ENCODE measurements at regions not wholly inside any gene's neighbourhood (a gene's known extent, or its start where the extent isn't known, plus 50 kb on each side); places are given as distances from the start of the nearest gene placed in this dataset.

DNA sequence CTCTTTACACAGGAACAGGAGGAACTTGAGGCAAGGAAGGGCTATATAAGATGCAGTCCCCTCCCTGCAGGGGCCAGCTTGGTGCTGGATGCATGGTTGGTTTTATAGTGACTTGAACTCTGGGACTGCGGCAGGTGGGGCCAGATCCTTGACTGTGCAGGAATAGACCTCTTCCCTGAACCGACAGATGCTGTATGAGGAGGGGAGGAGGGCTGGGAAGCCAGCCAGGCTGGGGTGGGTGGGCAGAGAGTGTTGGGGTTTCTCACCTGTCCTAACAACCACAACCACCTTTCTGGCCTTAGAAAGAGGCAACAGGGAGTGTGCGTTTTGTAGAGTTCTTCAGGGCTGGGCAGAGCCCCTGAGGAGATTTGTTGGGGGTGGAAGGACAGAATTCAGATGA is 798.1 kb downstream of the KCNJ18 start:
- Histone ChIP-seq H3K36me3 (no peaks in the 10 kb centered on the region), H3K4me3 (no peak overlapping the region), H3K4me1 (no peaks in the 10 kb centered on the region), H3K9me3 (peaks cover 0 to 15% of the 10 kb centered on the region in 2 donors), H3K27ac (no peak overlapping the region), H3K27me3 (no peaks in the 10 kb centered on the region)
- no peak for DNase-seq (ENCODE audit: low spot score)
- TF ChIP-seq, protein P1, sequence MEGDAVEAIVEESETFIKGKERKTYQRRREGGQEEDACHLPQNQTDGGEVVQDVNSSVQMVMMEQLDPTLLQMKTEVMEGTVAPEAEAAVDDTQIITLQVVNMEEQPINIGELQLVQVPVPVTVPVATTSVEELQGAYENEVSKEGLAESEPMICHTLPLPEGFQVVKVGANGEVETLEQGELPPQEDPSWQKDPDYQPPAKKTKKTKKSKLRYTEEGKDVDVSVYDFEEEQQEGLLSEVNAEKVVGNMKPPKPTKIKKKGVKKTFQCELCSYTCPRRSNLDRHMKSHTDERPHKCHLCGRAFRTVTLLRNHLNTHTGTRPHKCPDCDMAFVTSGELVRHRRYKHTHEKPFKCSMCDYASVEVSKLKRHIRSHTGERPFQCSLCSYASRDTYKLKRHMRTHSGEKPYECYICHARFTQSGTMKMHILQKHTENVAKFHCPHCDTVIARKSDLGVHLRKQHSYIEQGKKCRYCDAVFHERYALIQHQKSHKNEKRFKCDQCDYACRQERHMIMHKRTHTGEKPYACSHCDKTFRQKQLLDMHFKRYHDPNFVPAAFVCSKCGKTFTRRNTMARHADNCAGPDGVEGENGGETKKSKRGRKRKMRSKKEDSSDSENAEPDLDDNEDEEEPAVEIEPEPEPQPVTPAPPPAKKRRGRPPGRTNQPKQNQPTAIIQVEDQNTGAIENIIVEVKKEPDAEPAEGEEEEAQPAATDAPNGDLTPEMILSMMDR (IDR thresholded peaks at IDR 0.05), result no peak

DNA sequence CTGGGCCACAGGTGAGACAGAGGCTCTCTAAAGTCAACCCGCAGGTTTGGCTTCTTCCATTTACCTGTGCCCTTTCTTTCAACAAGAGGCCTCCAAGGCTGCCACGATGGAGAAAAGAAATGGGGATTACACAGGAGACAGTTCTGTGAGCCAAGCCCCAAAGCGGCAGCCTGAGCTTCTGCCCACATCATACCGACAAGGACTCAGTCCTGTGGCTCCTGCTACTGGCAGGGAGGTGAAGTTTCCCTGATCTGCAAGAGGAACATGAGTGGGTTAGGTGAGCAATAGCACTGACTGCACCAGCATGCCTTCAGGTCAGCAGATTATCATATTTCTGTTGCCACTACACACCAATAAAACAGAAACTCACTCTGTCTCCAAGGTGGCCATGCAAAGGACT is 800.0 kb downstream of the KCNJ18 start:
- no peak overlapping the region for H3K27ac ChIP-seq
- no peak overlapping the region for H3K4me3 ChIP-seq
- no peak for DNase-seq (ENCODE audit: low spot score)
- TF ChIP-seq, protein P1 (IDR thresholded peaks at IDR 0.05), result no peak
- no peaks in the 10 kb centered on the region for H3K4me1 ChIP-seq
- H3K27me3 ChIP-seq, result no peaks in the 10 kb centered on the region
- no peaks in the 10 kb centered on the region for H3K36me3 ChIP-seq
- peaks cover 0 to 7% of the 10 kb centered on the region in 2 donors for H3K9me3 ChIP-seq

DNA sequence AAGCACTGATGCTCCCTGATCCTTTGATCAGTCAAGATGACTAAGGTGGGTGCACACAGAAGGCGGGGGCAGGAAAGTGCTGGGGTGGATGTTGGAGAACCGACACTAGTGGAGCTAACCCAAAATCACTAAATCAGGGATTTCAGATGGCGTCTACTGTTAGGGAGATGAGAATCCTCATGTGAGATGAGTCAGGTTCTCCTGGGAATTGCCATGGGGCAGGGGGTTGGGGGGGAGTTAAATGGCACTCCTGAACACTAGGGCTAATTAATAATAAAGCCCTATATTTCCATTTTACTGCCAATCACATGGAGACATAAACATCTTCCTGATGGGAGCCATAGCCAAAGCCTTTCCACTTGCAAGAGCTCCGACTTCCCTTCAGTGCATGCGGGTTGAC is 804.1 kb downstream of the KCNJ18 start:
- no peak for DNase-seq (ENCODE audit: low spot score)
- no peaks in the 10 kb centered on the region for H3K4me1 ChIP-seq
- H3K9me3 ChIP-seq, result no peaks in the 10 kb centered on the region
- TF ChIP-seq, protein P1 (IDR thresholded peaks at IDR 0.05), result no peak
- H3K27ac ChIP-seq, result no peak overlapping the region
- no peaks in the 10 kb centered on the region for H3K36me3 ChIP-seq
- H3K4me3 ChIP-seq, result no peak overlapping the region
- H3K27me3 ChIP-seq, result no peaks in the 10 kb centered on the region

DNA sequence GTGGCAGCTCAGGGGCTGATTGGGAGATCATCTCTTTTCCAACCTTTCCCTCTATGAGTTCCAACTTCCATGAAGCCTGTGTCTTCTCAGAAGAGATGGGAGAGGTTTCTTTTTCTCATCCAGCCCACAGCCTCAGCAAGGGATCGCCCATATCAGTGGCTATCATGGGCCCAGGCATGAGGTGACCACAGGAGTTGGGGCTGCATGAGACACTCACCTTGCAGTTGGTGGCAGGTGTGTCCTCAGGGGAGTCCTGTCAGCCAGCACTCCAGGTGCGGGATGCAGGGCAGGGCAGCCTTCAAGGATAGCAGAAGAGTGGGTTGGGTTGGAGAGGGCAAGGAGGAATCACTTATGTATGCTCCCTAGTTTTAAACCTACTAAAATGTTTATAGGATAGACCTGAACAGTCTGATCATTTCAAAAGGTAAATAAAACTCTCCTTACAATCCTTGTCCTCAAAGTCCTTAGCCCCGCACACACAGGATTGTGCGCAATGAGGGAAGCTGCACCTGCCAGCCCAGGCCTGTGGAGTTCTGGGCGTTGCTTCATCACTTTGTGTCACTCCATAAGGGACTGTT is 811.1 kb downstream of the KCNJ18 start:
- DNase-seq (ENCODE audit: low spot score), result no peak
- H3K4me3 ChIP-seq, result no peak overlapping the region
- H3K27me3 ChIP-seq, result no peaks in the 10 kb centered on the region
- H3K4me1 ChIP-seq, result no peaks in the 10 kb centered on the region
- no peak overlapping the region for H3K27ac ChIP-seq
- H3K9me3 ChIP-seq, result no peaks in the 10 kb centered on the region
- TF ChIP-seq, protein P1 (IDR thresholded peaks at IDR 0.05), result no peak
- no peaks in the 10 kb centered on the region for H3K36me3 ChIP-seq

DNA sequence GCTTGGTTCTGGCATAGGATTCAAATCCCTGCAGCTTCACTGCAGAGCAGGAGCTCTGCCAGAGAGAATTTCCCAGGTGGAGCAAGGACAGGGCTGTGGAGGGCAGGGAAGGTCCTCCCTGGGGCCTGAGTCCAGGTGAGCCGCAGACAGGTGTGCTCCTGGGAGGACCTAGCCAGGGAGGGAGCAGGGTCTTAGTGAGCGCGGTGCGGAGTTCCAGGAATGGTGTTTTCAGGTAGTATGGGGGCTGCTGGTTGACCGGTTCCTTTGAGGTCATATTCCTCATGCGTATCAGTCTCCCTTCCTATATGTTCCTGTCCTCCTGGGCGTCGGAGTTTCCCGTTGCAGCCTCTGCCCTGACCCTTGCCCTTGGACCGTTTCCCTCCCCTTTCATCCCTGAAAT is 813.3 kb downstream of the KCNJ18 start:
- H3K36me3 ChIP-seq, result no peaks in the 10 kb centered on the region
- no peaks in the 10 kb centered on the region for H3K27me3 ChIP-seq
- H3K27ac ChIP-seq, result no peak overlapping the region
- H3K4me1 ChIP-seq, result no peaks in the 10 kb centered on the region
- DNase-seq (ENCODE audit: low spot score), result no peak
- no peaks in the 10 kb centered on the region for H3K9me3 ChIP-seq
- H3K4me3 ChIP-seq, result no peak overlapping the region
- TF ChIP-seq, protein P1 (IDR thresholded peaks at IDR 0.05), result no peak

DNA sequence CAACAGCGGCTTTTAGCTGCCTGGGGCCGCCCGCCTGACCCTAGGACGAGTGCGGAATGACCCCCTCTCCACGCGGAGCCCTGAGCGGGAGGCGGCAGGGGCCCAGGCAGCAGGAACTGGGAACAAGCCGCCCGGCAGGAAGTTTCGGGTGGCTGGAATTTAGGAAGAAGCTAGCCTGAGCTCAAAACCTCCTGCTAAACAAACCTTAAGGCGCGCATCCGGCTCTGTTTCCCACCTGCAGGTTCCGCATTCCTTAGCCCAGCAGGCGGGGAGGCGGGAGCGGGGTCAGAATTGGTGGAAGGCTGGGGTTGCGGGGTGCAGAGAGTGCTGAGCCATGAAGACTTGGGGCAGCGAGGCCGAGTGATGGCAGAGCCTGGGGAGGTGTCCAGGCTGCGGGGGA is 813.9 kb downstream of the KCNJ18 start:
- TF ChIP-seq, protein P1 (IDR thresholded peaks at IDR 0.05), result no peak
- H3K27me3 ChIP-seq, result no peaks in the 10 kb centered on the region
- no peak overlapping the region for H3K27ac ChIP-seq
- H3K36me3 ChIP-seq, result no peaks in the 10 kb centered on the region
- H3K4me1 ChIP-seq, result no peaks in the 10 kb centered on the region
- no peak for DNase-seq (ENCODE audit: low spot score)
- no peaks in the 10 kb centered on the region for H3K9me3 ChIP-seq
- no peak overlapping the region for H3K4me3 ChIP-seq
